ENCODE measurements at regions not wholly inside any gene's neighbourhood (a gene's known extent, or its start where the extent isn't known, plus 50 kb on each side); places are given as distances from the start of the nearest gene placed in this dataset.

- TF ChIP-seq, protein P1, sequence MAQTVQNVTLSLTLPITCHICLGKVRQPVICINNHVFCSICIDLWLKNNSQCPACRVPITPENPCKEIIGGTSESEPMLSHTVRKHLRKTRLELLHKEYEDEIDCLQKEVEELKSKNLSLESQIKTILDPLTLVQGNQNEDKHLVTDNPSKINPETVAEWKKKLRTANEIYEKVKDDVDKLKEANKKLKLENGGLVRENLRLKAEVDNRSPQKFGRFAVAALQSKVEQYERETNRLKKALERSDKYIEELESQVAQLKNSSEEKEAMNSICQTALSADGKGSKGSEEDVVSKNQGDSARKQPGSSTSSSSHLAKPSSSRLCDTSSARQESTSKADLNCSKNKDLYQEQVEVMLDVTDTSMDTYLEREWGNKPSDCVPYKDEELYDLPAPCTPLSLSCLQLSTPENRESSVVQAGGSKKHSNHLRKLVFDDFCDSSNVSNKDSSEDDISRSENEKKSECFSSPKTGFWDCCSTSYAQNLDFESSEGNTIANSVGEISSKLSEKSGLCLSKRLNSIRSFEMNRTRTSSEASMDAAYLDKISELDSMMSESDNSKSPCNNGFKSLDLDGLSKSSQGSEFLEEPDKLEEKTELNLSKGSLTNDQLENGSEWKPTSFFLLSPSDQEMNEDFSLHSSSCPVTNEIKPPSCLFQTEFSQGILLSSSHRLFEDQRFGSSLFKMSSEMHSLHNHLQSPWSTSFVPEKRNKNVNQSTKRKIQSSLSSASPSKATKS (CRISPR knock-in tag; IDR thresholded peaks at IDR 0.05) = no peak
- TF ChIP-seq SMC3 (conservative IDR thresholded peaks at IDR 0.05; ENCODE audit: insufficient read depth, low read depth, low read length) (0 out of 2 replicates have a peak, but pooled peaks have one; percentile 29), NR2C1 (IDR thresholded peaks at IDR 0.05) (no peak), NR2C1 (tag; IDR thresholded peaks at IDR 0.05) (no peak), HMG20B (CRISPR knock-in tag; IDR thresholded peaks at IDR 0.05) (no peak), ZNF507 (tag; conservative IDR thresholded peaks at IDR 0.05) (no peak), ZNF695 (CRISPR knock-in tag; IDR thresholded peaks at IDR 0.05) (no peak), ZNF347 (CRISPR knock-in tag; IDR thresholded peaks at IDR 0.05; ENCODE audit: low read depth) (no peak), ZBTB8A (IDR thresholded peaks at IDR 0.05; ENCODE audit: partially characterized antibody) (no peak), NR0B1 (IDR thresholded peaks at IDR 0.05; ENCODE audit: partially characterized antibody) (no peak), CTCF (IDR thresholded peaks at IDR 0.05 in 2 of 3, conservative IDR thresholded peaks at IDR 0.05 in 1 of 3; ENCODE audit: insufficient read depth in 2 of 3, low read depth in 1 of 3, low read length in 3 of 3) (peak; percentile 70 to 82 (median 73))
- TF ChIP-seq, protein P2, sequence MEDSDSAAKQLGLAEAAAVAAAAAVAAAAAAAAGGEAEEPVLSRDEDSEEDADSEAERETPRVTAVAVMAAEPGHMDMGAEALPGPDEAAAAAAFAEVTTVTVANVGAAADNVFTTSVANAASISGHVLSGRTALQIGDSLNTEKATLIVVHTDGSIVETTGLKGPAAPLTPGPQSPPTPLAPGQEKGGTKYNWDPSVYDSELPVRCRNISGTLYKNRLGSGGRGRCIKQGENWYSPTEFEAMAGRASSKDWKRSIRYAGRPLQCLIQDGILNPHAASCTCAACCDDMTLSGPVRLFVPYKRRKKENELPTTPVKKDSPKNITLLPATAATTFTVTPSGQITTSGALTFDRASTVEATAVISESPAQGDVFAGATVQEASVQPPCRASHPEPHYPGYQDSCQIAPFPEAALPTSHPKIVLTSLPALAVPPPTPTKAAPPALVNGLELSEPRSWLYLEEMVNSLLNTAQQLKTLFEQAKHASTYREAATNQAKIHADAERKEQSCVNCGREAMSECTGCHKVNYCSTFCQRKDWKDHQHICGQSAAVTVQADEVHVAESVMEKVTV (CRISPR knock-in tag; IDR thresholded peaks at IDR 0.05) = 0 out of 2 replicates have a peak, but pooled peaks have one; percentile 8
These were observed 643.1 kb upstream of the ARGLU1 start (continued) for GRCh38 chr13:107211073-107211472.

Data from K562 (cell line).